GM12865 (cell line): ENCODE measurements at regions not wholly inside any gene's neighbourhood (a gene's known extent, or its start where the extent isn't known, plus 50 kb on each side); places are given as distances from the start of the nearest gene placed in this dataset.

Experiments used
- DNase-seq: peaks from one replicate; pipeline ENCODE4 v3.0.0; 2010; ENCODE audit warnings: low read depth
- H3K4me3 ChIP-seq: 2 replicates; pipeline ENCODE4 v1.5.1; 2011; ENCODE audit warnings: mild to moderate bottlenecking, low read depth, low read length, control low read depth
- CTCF ChIP-seq: IDR thresholded peaks from 2 replicates; pipeline ENCODE4 v1.5.1; 2011; ENCODE audit warnings: low read length, control low read depth, low read depth, inconsistent platforms; ENCODE audit not compliant: insufficient read depth; ENCODE audit errors: missing control alignments

GRCh38 chr2:163849756-163850435 is 114.1 kb upstream of the FIGN start:
- DNase-seq, result no peak
- no peak for TF ChIP-seq CTCF
- H3K4me3 ChIP-seq, result no peak overlapping the region

- H3K4me3 ChIP-seq, result no peak overlapping the region
- DNase-seq, result no peak
- no peak for TF ChIP-seq CTCF
These were observed 103.1 kb upstream of the FIGN start for GRCh38 chr2:163838890-163839289.

- no peak for TF ChIP-seq CTCF
- no peak overlapping the region for H3K4me3 ChIP-seq
- DNase-seq, result no peak
These were observed 100.4 kb upstream of the FIGN start for GRCh38 chr2:163836167-163836566.

GRCh38 chr2:163834841-163835240 is 99.0 kb upstream of the FIGN start:
- no peak for TF ChIP-seq CTCF
- H3K4me3 ChIP-seq, result no peak overlapping the region

GRCh38 chr2:163834221-163834620 is 98.4 kb upstream of the FIGN start:
- TF ChIP-seq CTCF, result no peak
- H3K4me3 ChIP-seq, result no peak overlapping the region
- DNase-seq, result no peak

More at GRCh38 chr2:163834841-163835240, 99.0 kb upstream of the FIGN start:
- no peak for DNase-seq

GRCh38 chr2:163828771-163829170 is 93.0 kb upstream of the FIGN start:
- no peak for TF ChIP-seq CTCF
- H3K4me3 ChIP-seq, result no peak overlapping the region
- no peak for DNase-seq

GRCh38 chr2:163822033-163822432 is 86.2 kb upstream of the FIGN start:
- TF ChIP-seq CTCF, result no peak
- no peak for DNase-seq
- no peak overlapping the region for H3K4me3 ChIP-seq
